M059J (cell line): ENCODE measurements at regions not wholly inside any gene's neighbourhood (a gene's known extent, or its start where the extent isn't known, plus 50 kb on each side); places are given as distances from the start of the nearest gene placed in this dataset.

Experiments
- DNase-seq: peaks from one replicate; pipeline ENCODE4 v3.0.0-alpha.2; 2012; ENCODE audit warnings: low read depth

DNA sequence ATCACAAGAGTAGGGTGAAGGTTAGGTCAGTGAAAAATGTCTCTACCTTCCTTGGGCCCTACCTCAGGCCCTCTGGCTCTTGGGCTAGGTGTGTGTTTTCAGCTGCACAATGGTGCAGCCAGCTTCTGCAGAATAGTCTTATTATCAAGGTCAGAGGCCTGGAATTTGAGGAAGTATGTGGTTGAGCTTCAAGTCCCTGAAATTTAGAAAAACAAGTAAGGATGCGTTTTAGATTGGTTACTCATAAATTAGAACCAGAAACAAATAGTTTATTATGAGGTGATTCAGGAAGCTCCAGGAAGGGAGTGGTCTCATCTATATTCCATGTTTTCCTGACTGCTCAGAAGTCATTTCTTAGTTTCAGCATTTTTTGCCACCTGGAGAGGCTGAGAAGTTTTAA, 204.2 kb upstream of the CELF4 start:
- DNase-seq, result no peak

DNA sequence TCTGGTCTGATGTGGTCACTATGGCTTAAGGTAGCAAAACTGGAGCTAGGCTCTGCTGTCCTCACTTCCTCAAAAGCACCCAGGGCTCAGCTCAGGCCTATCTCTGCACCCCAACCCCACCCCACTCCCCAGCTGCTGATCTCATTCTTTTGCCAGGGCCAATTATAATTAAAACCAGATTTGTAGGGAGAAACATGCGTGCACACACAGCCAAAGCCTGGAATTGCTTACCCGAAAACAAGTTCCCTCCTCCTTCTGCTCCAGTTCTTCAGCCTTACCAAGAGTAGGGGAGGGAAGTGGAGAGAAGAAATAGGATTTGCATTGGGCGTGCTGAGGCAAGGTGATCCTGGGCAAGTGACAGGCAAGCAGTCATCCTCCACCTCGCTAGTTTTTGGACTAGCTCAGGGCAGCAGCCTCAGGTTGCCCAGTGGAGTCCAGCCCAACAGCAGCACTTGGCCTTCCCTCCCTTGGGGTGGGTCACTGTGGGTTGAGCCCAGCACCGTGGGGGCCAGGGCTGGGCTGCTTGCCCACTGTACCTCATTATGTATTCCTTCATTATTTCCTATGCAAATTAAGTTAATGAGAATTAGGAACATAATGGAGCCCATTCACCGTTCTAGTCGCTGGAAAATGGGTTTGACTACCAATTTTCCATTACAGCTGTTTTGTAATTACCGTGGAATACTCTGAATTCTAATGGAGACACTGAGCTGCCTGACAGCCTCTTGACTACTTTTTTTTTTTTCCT, 199.1 kb upstream of the CELF4 start:
- no peak for DNase-seq

DNA sequence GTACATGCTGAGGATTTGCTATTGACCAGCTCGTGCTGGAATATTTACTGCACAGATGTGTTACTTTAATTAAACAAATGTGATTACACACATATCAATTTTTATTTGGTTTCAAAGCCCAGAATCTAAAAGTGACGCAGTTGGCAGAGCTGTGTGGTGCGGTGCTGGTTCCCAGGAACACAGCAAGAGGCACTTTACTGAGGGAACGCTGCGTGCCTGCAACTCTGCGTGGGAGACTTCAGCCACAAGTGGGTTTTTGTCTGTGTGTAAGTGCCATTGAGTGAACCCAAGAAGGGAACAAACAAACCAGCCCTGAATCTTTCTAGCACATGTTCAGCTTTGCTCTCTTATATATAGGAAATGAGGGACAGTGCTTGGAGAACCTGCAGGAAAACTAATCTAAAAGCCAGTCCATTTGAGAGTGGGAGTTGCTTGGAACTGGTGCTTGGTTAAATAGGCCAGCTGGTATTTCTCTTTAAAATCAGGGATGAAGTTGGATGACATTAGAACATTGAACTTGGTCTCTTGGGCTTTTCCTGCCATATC, 196.6 kb upstream of the CELF4 start:
- no peak for DNase-seq

DNA sequence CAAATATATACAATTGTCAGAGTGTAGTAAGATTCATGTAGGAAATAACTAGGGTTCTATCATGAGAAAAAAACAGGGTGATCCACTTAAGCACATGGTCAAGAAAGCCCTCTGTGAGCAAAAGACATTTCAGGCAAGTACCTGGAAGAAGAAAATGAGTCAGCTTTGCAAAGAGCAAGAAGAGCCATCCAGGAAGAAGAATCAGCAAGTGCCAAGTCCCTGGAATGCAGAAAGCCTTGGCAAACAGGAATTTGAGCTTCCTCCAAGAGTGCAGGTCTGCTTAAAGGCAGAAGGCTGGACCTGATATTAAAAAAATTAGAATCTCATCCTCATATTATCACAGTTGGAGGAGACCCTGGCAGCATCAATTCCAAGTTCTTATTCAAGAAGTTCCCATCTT, 188.5 kb upstream of the CELF4 start:
- no peak for DNase-seq

DNA sequence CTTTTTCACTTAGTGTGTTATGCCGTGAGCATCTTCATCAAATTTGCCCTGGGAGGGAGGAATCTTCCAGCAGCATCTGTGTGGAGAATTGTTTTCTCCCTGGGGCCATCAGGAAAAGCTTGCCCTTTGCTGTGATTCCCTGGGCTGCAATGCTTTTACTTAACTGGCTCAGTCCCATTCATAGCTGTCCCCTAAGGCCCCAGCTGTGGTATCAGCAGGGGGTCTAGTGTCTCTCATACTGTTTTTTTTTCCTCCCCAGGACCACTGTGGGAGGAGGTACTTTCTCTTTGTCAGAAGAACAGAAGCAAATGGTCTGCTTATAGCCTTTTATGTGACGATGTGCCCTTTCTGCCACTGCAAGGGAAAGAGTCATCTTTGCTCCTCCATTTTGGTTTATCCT, 176.8 kb upstream of the CELF4 start:
- no peak for DNase-seq

DNA sequence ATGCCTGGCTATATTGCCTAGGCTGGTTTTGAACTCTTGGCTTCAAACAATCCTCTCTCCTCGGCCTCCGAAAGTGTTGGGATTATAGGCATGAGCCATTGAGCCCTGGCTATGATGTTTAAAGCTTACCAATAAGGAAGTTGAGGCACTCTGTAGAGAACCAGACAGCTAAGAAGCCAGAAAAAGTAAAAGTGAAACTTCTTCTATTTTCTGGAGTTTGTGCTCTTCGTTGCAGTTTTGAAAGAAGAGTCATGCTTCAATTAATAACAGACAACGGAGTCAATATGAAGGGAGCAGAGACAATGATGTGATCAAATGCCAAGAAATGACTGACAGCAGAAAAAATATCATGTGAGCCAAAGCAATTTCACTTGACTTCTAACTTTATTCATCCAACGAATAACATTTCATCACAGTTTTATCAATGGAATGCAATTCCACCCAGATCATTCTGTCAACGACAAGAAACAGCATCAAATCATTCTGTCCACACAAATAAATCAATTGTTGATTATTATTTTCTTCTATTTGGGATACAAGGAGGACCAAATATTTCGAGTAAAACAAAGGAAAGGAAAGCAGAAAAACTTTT, 175.5 kb upstream of the CELF4 start:
- DNase-seq, result no peak

DNA sequence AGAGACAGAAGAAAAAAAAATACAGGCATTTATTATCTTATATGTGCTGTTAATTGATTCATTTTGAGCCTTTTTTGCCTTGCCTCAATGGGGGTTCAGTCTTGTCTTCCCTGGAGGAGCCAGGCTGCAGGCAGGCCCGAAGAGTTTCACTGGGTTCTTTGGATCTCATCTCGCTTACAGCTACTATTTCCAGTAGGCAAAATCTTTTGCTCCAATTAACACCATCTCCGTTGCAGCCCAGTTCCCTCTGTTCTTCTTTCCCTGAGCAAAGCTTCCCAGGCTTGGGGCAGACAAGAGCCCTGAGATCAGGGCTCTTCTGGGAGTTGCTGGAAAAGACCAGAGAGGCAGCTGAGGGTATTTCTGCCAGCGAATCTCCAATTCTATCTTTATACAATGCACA, 168.8 kb upstream of the CELF4 start:
- no peak for DNase-seq

DNA sequence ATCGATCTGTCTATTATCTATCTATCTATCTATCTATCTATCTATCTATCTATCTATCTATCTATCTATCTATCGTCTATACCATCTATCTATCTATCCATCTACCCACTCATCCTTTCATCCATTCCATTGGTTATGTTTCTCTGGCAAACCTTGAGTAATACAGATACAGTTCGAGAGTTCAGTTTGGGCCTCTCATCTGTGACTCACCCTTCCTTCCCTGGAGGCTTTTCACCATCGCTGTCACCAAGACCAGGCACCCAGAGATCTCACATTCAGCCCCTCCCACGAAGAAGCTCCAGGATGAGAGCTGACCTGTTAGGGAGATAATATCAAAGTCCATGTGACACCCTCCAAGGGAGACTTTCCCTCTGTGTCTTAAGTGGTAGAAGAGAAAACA, 164.1 kb upstream of the CELF4 start:
- peak; percentile 1 for DNase-seq

DNA sequence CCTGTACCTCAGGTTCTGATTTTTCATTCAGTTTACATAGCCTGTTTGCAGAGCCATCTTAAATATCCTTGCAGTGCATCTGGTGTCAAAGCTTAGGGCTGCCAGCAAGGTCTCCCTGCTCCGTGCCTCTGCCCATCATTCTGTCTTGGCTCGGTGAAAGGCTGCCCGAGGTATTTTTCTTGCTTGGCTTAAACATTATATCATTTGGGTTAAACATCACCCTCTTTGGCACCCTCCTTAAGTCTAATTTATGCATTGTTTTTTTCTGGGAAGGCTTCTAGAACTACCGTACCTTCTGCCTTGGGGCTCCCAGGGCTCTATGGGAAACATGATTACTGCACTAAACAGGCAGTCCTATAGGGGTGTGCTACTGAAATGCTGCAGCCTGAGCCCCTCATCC, 158.6 kb upstream of the CELF4 start:
- DNase-seq, result no peak

DNA sequence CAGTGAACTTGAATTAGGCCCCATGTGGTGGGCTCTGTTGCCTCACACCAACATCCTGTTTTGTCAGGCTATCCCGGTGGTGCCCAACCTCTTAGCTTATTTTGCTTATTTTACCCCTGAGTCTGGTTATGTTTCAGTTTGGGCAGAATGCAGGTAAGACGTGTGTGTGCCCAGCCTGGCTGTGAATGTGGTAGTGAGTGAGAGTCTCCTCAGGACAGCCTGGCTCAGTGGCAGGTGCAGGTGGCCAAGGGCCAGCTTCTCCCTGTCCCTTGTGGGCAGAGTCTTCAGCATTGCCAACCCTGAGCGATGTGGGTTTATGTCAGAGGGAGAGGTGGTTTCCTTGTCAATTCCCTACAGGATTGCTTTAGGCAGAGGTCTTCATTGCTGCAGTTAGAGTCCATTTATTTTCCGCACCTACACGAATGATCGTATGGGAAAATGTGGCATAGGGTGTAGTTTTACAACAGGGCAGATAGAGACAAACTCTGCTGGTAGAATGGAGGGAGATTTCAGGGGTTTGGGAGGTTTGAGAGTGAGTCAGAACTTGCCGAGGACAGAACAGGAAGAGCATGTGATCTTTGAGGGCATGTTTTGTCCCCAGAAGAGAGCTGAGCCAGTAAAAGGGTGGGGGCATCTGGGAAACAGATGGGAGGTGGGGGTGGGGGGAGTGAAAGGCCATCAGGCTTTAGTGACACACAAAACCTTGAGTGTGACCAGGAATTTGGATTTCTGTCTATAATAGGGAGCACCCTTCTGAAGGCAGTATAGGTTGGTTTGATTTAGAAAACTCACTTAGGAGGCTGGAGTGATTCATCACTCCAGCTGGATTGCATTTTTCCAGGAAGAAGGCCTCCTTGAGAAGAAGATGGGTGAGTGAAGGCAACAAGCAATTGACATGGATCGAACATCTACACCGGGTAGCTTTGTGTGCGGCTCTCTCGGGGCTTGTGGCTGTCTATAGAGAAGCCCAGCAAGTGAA, 156.2 kb upstream of the CELF4 start:
- peak; percentile 1 for DNase-seq

DNA sequence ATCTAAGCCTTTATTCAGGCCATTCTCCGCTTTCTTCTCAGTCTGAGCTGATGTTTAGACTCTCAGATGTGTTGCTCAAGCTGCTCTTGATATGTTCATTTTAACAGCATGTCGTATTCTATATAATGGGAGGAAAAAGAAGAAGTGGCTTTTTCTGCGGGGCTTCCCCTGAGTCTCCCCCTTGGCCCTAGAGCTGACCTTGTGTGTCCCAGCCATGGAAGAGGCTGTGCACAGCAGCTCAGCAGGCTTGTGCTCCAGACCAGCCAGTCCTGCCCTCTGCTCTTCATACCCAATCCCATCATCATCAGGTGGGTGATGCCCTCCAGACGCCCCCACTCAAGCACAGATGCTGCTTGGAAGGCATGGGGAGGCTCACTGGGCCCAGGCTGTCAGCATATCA, 155.1 kb upstream of the CELF4 start:
- DNase-seq, result no peak

DNA sequence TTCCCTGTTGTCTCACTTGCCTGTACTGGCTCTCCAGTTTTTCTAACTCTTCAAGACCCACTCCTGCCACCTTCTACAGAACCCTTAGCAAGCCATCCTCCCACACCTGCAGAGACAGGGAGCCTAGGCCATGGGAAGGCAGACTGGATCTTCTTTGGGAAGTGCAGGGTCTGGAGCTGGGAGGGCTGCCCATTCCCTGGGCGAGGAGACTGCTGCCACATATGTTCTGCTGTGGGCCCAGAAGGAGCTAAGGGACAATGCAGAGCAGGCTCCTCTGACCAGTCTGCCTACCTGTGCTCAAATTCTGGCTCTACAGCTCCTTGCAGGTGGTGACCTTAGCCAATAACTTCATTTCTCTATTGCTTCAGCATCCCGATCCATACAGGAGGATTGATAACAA, 152.1 kb upstream of the CELF4 start:
- DNase-seq, result no peak

DNA sequence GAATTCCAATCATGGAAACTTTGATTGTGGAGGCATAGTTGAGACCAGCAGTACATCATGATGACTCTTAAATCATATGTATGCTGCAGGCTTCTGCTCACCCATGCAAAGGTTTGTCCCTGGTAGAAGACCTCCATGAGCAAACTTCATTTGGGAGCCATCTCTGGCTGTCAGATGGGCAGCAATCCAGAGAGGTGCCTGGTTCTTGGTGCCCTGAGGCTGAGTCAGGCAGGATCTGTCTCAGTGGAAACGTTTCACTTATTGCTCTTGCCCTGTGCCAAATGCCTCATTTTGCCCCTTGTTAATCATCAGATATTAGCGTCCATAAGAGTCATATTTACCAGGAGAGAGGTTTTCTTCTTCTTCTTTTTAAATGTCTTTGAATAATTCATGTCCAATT, 151.5 kb upstream of the CELF4 start:
- no peak for DNase-seq

DNA sequence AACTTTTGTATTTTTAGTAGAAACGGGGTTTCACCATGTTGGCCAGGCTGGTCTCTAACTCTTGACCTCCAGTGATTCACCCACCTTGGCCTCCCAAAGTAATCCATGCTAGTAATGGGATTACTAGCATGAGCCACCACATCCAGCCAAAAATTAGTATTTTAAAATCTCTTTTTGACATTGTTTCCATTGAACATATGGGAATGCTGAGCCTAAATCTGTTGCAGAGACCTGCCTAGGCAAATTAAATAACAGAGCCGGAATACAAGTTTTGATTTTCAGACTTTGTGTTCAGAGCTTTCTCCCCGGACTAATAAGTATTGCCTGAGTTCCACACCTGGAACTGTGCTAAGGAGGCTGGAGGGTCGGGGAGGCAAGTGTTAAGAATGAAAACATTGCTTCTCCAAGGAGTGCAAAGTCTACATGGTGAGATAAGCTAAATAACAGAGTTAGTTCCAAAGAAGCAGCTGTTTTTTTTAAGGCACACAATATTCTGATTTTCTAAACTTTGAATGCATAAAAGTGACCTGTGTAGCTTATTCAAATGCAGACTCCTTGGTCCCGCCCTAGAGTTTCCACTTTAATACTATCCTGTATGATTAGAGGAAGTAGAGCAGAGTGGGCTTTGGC, 150.6 kb upstream of the CELF4 start:
- DNase-seq, result no peak

DNA sequence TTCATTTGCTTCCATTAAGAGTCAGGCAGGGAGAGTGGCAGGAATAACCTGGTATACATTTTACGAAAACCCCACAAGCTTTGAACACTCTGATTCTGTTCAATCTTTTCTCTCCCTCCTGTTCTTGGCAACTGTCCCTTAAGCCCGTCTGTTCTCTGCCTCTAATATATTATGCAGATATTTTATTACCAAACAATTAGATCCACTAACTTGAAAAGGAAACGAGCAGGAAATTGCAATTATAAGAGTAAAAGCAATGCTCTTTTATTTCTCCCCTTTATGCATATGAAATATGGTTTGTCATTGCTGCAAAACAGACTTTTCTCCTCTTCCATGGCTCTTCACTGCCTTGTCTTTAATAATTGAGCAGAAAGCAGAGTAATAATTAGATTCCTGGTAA, 149.1 kb upstream of the CELF4 start:
- DNase-seq, result no peak

DNA sequence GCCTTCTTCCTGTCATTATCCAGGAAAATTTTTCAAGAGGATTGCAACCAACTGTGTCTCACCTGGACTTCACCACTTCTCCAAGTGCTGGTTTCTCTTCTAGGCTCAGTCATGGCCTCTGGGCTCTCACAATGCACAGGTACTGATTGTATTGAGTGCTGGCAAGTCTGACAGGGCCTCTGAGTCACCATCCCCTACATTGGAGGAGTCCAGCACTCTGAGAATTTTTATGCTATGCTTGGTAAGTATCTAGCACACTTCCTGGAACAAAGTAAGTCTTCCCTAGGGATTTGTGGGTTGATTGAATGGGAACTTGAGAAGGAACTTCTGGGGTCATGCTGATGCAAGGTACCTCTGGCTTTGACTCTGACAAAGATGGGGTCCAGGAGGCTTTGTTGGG, 147.2 kb upstream of the CELF4 start:
- no peak for DNase-seq

DNA sequence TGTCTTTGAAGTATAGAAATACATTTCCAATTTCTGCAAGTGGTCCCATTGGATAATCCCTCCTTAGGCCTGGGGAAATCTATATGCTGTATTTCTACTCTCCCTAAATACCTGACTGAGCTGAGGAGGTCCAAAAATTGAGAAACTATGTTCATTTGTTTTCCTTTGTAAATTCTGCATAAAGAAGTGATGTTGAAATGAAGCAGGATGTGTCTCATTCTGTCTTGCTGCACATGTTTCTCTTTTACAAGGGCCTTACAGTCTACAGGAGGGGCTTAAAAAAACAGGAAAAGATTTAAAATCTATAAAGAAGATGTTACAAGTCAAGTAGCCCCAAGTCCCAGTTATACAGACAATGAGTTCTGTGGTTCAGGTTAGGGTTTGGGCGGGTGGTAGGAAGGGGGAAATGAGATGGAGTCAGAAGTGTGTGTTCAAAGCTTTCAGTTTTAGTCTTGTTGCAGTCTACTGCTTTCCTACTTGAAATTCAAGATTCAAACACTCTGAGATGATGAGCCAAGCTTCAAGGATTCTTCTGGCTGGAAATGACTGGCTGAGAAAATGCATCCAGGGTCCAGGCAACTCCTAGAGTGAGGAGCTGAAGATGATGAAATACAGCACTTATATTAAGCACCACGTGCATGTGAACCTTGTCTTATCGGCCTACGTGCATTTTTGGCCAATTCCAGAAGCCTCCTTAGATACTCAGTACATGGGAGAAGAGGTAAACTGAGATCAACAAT, 146.3 kb upstream of the CELF4 start:
- DNase-seq, result no peak

DNA sequence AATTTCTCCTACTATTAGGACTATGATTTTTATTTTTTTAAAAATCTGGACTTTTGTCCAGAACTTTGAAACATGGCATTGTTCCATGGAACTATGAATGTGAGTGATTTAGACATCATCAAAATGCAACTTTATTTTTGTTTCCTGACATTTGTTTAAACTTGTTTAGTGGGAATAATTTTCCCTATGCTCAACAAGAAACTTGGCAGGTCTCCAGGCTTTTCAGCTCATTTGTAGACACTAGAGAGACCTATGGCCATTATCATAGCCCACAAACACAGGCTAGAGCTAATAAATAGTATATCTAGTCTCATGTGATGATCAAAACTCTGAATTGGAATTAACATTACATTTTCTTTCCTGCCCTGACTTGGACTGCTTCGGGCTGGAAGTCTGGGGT, 145.1 kb upstream of the CELF4 start:
- no peak for DNase-seq

DNA sequence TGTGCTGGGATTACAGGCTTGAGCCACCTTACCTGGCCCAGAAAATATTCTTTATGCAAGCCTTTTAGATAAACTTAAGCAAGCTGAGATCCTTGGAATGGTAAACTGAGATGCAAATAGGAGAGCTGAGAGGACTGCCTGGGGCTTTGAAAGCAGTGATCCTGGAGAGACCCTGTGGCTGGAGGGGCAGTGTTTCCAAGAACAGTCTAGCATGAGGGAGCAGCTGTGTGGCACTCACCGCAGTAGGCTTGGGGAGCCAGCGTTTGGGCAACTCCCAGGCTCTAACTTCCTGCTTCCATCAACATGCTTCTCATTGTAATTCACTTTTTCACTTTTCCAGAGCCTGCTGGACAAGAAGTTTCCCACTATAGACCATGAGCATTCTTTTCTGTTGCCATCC, 144.1 kb upstream of the CELF4 start:
- DNase-seq, result no peak

DNA sequence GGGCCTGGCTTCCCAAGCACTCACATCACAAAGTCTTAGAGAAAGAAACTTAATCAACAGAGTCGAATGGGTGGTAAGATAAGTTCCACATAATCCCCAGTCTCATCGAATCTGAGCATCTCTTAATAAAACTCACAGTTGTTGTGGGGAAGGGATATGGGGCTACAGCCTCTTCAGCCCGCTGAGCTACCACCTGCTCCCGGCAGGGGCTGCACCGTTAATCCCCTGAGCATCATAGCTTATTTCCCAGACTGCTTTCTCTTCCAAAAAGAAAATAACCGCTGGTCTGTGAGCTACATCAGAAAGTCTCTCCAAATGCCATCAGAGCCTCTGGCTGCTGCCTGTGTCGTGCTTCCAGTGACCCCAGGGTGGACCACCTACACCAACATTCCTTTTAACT, 139.4 kb upstream of the CELF4 start:
- no peak for DNase-seq

DNA sequence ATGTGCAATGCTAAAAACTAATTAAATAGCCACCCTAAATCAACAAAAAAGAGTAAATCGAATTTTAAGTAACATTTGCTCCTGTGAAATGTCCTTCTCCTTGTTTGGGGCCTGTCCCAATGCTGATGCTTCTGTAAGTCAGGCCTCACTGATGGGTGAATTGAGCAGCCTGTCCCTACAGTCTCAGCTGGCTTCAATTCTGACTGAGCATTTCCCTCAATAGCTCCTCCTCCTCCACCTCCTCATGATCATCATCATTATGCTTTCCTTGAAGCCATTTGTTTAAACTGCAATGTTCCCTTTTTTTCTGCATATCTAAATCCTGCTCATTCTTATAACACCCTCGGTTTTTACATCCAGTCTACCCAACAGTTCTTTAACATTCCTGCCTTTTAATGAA, 137.2 kb upstream of the CELF4 start:
- DNase-seq, result no peak
